ENCODE measurements at regions not wholly inside any gene's neighbourhood (a gene's known extent, or its start where the extent isn't known, plus 50 kb on each side); places are given as distances from the start of the nearest gene placed in this dataset.
"Not testable (repeated sequence)": the region's sequence is repeated elsewhere in the genome, so short reads cannot be mapped to it uniquely, and the experiment has no call there.

DNA sequence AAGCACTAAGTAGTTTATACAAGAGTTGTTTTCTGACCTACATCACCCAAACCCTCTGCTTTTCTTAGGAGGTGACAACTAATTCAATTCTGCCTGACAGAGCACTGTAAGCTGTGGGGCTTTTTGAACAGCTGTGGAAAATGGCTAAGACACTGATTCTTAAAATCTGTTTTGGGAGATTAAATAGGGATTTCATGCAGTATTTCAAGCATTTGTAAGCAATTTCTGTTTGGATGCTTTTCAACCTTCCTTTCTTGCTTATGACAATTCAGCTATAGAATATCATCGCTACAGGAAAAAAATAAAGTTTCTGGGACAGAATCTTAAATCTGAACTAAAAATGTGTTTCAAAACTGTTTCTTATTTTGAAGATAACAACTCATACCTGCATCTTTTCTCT is 459.5 kb downstream of the RAPGEF2 start:
- no peaks in the 10 kb centered on the region for H3K9me3 ChIP-seq (ENCODE audit: control insufficient read depth in 1 of 2, low read length in 2 of 2)
- no peak overlapping the region for H3K27ac ChIP-seq (ENCODE audit: low read length)
- H3K4me1 ChIP-seq (ENCODE audit: control insufficient read depth in 1 of 2, insufficient read depth in 2 of 2, low read length in 2 of 2): no peaks in the 10 kb centered on the region
- no peak overlapping the region for H3K4me3 ChIP-seq (ENCODE audit: low read depth in 1 of 2, low read length in 2 of 2)
- H3K36me3 ChIP-seq (ENCODE audit: control insufficient read depth in 1 of 2, insufficient read depth in 2 of 2, low read length in 2 of 2): no peaks in the 10 kb centered on the region
- H3K27me3 ChIP-seq (ENCODE audit: low read depth, low read length): no peaks in the 10 kb centered on the region

DNA sequence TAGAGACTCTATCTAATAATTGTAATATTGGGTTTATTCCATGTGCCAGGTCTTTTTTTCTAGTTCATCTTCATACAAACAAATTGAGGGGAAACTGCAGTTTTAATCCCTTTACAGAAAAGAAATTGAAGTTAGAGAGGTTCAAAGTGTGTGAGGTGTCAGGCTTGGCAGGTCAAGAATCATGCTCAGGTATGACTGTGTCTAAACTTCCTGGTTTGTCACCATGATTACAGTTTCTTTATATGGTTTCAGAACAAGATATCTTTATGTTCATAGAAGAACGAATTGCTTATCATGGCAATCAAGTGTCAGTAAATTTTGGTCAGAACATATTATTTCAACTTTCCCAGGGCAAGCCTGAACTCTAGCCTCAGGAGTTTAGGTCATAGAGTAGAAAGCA is 460.4 kb downstream of the RAPGEF2 start:
- H3K9me3 ChIP-seq (ENCODE audit: control insufficient read depth in 1 of 2, low read length in 2 of 2): no peaks in the 10 kb centered on the region
- H3K27ac ChIP-seq (ENCODE audit: low read length): no peak overlapping the region
- no peak overlapping the region for H3K4me3 ChIP-seq (ENCODE audit: low read depth in 1 of 2, low read length in 2 of 2)
- no peaks in the 10 kb centered on the region for H3K27me3 ChIP-seq (ENCODE audit: low read depth, low read length)
- H3K36me3 ChIP-seq (ENCODE audit: control insufficient read depth in 1 of 2, insufficient read depth in 2 of 2, low read length in 2 of 2): no peaks in the 10 kb centered on the region
- H3K4me1 ChIP-seq (ENCODE audit: control insufficient read depth in 1 of 2, insufficient read depth in 2 of 2, low read length in 2 of 2): no peaks in the 10 kb centered on the region

DNA sequence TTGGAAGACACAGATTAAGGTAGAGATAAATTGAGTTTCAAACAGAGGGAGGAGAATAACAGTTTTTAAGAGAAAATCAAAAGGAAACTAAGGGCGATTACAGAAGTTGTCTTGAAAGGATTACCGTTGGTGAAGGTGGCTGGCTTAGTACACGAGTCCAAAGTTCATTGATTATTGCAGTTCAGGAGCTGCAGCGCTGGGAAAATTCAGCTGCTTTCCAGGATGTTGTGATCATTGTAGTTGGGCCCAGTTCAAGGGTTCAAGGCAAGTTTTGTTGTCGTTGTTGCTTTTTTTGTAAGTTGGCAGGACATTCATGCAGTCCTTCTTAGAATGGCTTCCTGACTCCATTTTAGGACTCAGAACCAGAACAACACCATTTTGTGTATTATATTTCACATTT is 461.7 kb downstream of the RAPGEF2 start:
- Histone ChIP-seq H3K36me3 (ENCODE audit: control insufficient read depth in 1 of 2, insufficient read depth in 2 of 2, low read length in 2 of 2) (no peaks in the 10 kb centered on the region), H3K27me3 (ENCODE audit: low read depth, low read length) (no peaks in the 10 kb centered on the region), H3K27ac (ENCODE audit: low read length) (no peak overlapping the region), H3K4me1 (ENCODE audit: control insufficient read depth in 1 of 2, insufficient read depth in 2 of 2, low read length in 2 of 2) (no peaks in the 10 kb centered on the region), H3K4me3 (ENCODE audit: low read depth in 1 of 2, low read length in 2 of 2) (no peak overlapping the region), H3K9me3 (ENCODE audit: control insufficient read depth in 1 of 2, low read length in 2 of 2) (no peaks in the 10 kb centered on the region)

DNA sequence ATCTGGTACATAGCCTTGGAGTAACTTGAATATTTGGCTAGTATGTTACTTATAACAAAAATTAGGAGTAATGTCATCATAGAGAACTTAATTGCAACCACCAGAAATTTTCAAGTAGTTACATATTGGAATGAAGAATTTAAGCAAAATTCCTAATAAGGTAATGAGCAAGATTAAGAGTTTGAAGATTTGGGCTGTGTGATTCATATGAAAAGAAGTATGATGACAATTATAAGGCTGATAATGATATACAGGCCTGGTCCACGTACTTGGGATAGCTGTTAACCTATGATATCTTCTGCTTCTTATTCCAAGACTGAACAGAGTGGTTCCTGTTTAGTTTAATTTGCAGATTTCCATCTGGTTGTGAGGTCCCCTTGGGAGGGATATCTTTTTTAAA is 463.9 kb downstream of the RAPGEF2 start:
- Histone ChIP-seq H3K4me3 (ENCODE audit: low read depth in 1 of 2, low read length in 2 of 2) (no peak overlapping the region), H3K4me1 (ENCODE audit: control insufficient read depth in 1 of 2, insufficient read depth in 2 of 2, low read length in 2 of 2) (no peaks in the 10 kb centered on the region), H3K9me3 (ENCODE audit: control insufficient read depth in 1 of 2, low read length in 2 of 2) (peaks cover 3 to 9% of the 10 kb centered on the region in 2 donors), H3K36me3 (ENCODE audit: control insufficient read depth in 1 of 2, insufficient read depth in 2 of 2, low read length in 2 of 2) (no peaks in the 10 kb centered on the region), H3K27ac (ENCODE audit: low read length) (no peak overlapping the region), H3K27me3 (ENCODE audit: low read depth, low read length) (no peaks in the 10 kb centered on the region)

DNA sequence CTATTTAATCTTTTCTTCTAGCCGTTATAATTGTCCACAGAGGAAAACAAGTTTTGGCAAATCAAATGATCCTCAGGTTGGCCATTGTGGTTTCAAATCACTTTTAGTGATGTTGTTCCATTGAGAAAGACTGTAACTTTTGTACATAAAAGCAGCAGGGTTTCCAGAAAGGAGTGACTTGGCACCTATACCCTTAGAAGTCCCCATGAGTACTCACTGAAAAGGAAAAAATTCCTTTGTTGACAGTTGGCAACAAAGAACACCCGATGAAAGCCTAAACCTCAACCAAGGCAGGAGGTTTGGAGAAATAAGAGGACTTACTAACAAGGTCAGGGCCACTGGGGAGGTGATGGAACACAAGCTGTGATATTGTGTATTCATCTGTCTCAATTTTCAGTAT is 474.4 kb downstream of the RAPGEF2 start:
- Histone ChIP-seq H3K9me3 (ENCODE audit: control insufficient read depth in 1 of 2, low read length in 2 of 2) (no peaks in the 10 kb centered on the region), H3K36me3 (ENCODE audit: control insufficient read depth in 1 of 2, insufficient read depth in 2 of 2, low read length in 2 of 2) (no peaks in the 10 kb centered on the region), H3K27ac (ENCODE audit: low read length) (no peak overlapping the region), H3K27me3 (ENCODE audit: low read depth, low read length) (no peaks in the 10 kb centered on the region), H3K4me1 (ENCODE audit: control insufficient read depth in 1 of 2, insufficient read depth in 2 of 2, low read length in 2 of 2) (no peaks in the 10 kb centered on the region), H3K4me3 (ENCODE audit: low read depth in 1 of 2, low read length in 2 of 2) (no peak overlapping the region)

DNA sequence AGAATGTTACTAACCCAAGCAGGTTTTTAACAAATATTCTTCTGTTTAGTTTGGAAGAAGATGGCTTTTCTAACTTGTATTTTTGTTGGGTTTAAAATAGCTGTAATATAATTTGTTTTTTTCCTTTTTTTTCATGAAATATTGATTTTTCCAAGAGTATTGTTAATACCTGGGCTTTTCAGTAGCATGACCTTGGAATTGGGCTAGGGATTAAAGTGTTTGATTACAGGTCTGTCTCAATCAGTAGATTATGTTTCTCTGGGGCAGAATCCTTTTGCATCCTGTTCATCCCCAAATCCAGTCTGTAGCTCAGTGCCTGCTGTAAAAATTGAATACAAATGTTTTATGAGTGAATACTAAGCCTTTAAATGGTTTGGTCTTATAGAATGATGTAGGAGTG is 479.8 kb downstream of the RAPGEF2 start:
- Histone ChIP-seq H3K27me3 (ENCODE audit: low read depth, low read length) (no peaks in the 10 kb centered on the region), H3K9me3 (ENCODE audit: control insufficient read depth in 1 of 2, low read length in 2 of 2) (no peaks in the 10 kb centered on the region), H3K4me1 (ENCODE audit: control insufficient read depth in 1 of 2, insufficient read depth in 2 of 2, low read length in 2 of 2) (no peaks in the 10 kb centered on the region), H3K4me3 (ENCODE audit: low read depth in 1 of 2, low read length in 2 of 2) (no peak overlapping the region), H3K36me3 (ENCODE audit: control insufficient read depth in 1 of 2, insufficient read depth in 2 of 2, low read length in 2 of 2) (no peaks in the 10 kb centered on the region), H3K27ac (ENCODE audit: low read length) (no peak overlapping the region)

DNA sequence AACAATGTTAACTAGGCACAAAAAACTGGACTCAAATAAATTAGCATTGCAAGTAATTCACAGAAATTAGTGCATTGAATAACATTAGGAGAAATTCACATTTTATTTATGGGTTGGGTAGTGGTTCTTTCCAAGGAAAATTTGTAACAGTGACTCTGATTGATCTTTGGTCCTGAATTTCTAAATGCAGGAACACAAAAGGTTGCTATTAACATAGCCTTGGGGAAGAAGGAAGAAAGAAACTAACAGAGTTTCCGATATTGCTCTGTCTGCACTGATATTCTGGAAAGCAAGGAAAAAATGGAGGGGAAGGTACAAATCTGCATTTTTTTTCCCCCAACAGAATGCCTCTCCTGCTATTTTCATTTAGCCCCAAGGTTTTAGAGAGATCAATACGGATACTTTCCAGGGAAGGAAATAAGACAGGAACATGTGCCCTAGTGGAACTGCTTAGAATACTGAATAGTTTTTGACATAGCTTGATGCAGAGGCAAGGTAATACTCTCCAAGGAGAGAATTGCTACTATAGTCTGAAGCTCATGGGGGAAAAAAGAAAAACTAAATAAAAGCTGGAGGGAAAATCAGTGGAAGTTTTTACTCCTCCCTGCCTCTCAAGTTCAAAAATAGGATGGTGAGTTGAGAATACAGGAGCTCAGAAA is 490.1 kb downstream of the RAPGEF2 start:
- H3K4me3 ChIP-seq (ENCODE audit: low read depth in 1 of 2, low read length in 2 of 2): no peak overlapping the region
- H3K27me3 ChIP-seq (ENCODE audit: low read depth, low read length): no peaks in the 10 kb centered on the region
- H3K36me3 ChIP-seq (ENCODE audit: control insufficient read depth in 1 of 2, insufficient read depth in 2 of 2, low read length in 2 of 2): no peaks in the 10 kb centered on the region
- H3K4me1 ChIP-seq (ENCODE audit: control insufficient read depth in 1 of 2, insufficient read depth in 2 of 2, low read length in 2 of 2): no peaks in the 10 kb centered on the region
- no peaks in the 10 kb centered on the region for H3K9me3 ChIP-seq (ENCODE audit: control insufficient read depth in 1 of 2, low read length in 2 of 2)
- H3K27ac ChIP-seq (ENCODE audit: low read length): no peak overlapping the region

DNA sequence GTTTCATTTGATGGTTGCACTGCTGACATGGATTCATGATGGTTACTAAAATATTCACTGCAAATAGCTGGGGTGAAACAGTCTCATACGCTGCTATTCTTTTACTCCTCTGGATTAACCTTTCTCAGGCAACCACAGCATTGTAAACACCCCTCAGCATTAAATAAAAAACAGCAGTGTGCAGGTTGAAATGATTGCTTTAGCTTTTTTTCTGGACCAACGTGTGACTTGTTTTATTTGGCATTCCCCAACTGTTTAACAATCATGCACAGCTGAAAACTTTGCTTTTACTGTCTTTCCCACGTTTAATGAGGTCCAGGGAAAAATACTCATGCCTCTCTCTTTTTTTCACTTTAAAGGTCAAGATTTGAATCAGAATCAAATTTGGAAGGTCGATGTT is 490.8 kb downstream of the RAPGEF2 start:
- no peak overlapping the region for H3K4me3 ChIP-seq (ENCODE audit: low read depth in 1 of 2, low read length in 2 of 2)
- no peaks in the 10 kb centered on the region for H3K4me1 ChIP-seq (ENCODE audit: control insufficient read depth in 1 of 2, insufficient read depth in 2 of 2, low read length in 2 of 2)
- H3K9me3 ChIP-seq (ENCODE audit: control insufficient read depth in 1 of 2, low read length in 2 of 2): no peaks in the 10 kb centered on the region
- H3K36me3 ChIP-seq (ENCODE audit: control insufficient read depth in 1 of 2, insufficient read depth in 2 of 2, low read length in 2 of 2): no peaks in the 10 kb centered on the region
- H3K27me3 ChIP-seq (ENCODE audit: low read depth, low read length): no peaks in the 10 kb centered on the region
- H3K27ac ChIP-seq (ENCODE audit: low read length): no peak overlapping the region

DNA sequence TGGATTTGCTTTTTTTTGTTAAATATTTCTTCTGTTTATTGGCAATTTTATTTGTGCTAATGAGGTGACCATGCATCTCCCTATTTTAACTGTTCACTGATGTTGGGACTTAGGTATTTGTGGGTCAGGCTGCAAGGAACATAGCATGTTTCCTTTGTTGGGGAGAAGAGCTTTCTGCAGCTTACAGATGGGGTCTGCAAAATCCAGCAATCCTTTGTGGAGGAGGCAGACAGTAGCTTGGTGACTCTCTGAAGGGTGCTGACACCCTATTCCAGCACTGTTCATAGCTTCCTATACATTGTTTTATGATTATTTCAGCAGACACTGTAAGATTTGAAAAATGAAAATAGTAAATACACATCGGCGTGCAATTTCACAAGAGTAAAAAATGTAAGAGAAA is 491.7 kb downstream of the RAPGEF2 start:
- Histone ChIP-seq H3K4me3 (ENCODE audit: low read depth in 1 of 2, low read length in 2 of 2) (no peak overlapping the region), H3K9me3 (ENCODE audit: control insufficient read depth in 1 of 2, low read length in 2 of 2) (no peaks in the 10 kb centered on the region), H3K36me3 (ENCODE audit: control insufficient read depth in 1 of 2, insufficient read depth in 2 of 2, low read length in 2 of 2) (no peaks in the 10 kb centered on the region), H3K4me1 (ENCODE audit: control insufficient read depth in 1 of 2, insufficient read depth in 2 of 2, low read length in 2 of 2) (no peaks in the 10 kb centered on the region), H3K27me3 (ENCODE audit: low read depth, low read length) (no peaks in the 10 kb centered on the region), H3K27ac (ENCODE audit: low read length) (no peak overlapping the region)

DNA sequence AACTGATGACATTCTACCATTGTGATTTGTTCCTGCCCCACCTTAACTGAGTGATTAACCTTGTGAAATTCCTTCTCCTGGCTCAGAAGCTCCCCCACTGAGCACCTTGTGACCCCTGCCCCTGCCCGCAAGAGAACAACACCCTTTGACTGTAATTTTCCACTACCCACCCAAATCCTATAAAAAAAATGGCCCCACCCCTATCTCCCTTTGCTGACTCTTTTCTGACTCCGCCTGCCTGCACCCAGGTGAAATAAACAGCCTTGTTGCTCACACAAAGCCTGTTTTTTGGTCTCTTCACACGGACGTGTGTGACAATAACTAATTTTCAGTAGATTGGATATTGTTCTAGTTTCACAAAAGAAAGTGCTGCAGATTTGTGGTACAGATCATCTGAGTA is 492.2 kb downstream of the RAPGEF2 start:
- not testable (repeated sequence) for H3K4me3 ChIP-seq (ENCODE audit: low read depth in 1 of 2, low read length in 2 of 2); H3K27ac ChIP-seq (ENCODE audit: low read length); H3K27me3 ChIP-seq (ENCODE audit: low read depth, low read length); H3K9me3 ChIP-seq (ENCODE audit: control insufficient read depth in 1 of 2, low read length in 2 of 2); H3K36me3 ChIP-seq (ENCODE audit: control insufficient read depth in 1 of 2, insufficient read depth in 2 of 2, low read length in 2 of 2); H3K4me1 ChIP-seq (ENCODE audit: control insufficient read depth in 1 of 2, insufficient read depth in 2 of 2, low read length in 2 of 2)

DNA sequence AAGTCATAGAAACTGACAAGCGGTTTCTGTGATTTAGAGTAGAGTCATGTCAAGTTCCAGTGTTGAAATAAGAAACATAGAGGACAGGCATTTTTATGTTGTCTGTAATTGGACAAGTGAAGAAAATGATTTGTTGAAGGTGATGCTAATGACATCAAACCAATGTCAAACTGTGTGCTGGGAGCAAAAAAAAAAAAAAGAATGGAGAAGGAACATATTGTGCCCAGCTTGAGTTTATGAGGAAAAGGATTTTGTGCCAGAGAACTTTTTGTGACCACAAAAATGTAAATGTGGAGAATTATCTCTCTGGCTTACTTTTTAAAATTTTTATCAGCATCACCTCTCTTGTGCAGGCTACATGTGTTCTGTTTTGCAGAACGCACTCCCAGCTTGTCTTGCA is 495.7 kb downstream of the RAPGEF2 start:
- Histone ChIP-seq H3K4me1 (ENCODE audit: control insufficient read depth in 1 of 2, insufficient read depth in 2 of 2, low read length in 2 of 2) (no peaks in the 10 kb centered on the region), H3K27me3 (ENCODE audit: low read depth, low read length) (no peaks in the 10 kb centered on the region), H3K9me3 (ENCODE audit: control insufficient read depth in 1 of 2, low read length in 2 of 2) (no peaks in the 10 kb centered on the region), H3K4me3 (ENCODE audit: low read depth in 1 of 2, low read length in 2 of 2) (no peak overlapping the region), H3K27ac (ENCODE audit: low read length) (no peak overlapping the region), H3K36me3 (ENCODE audit: control insufficient read depth in 1 of 2, insufficient read depth in 2 of 2, low read length in 2 of 2) (no peaks in the 10 kb centered on the region)

DNA sequence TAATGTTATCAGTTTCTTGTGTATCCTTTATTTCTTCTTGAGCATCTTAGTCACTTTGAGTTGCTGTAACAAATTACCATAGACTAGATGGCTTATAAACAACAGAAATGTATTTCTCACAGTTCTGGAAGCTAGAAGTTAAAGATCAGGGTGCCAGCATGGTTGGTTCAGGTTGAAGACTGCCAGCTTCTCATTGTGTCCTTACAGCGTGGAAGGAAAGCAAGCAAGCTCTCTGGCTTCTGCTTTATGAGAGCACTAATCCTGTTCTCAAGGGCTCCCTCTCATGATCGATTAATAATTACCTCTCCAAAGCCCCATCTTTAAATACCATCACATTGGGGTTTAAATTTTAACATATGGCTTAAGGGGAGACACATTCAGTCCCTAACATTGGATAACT is 497.2 kb downstream of the RAPGEF2 start:
- Histone ChIP-seq H3K9me3 (ENCODE audit: control insufficient read depth in 1 of 2, low read length in 2 of 2) (no peaks in the 10 kb centered on the region), H3K4me3 (ENCODE audit: low read depth in 1 of 2, low read length in 2 of 2) (no peak overlapping the region), H3K36me3 (ENCODE audit: control insufficient read depth in 1 of 2, insufficient read depth in 2 of 2, low read length in 2 of 2) (no peaks in the 10 kb centered on the region), H3K4me1 (ENCODE audit: control insufficient read depth in 1 of 2, insufficient read depth in 2 of 2, low read length in 2 of 2) (no peaks in the 10 kb centered on the region), H3K27ac (ENCODE audit: low read length) (no peak overlapping the region), H3K27me3 (ENCODE audit: low read depth, low read length) (no peaks in the 10 kb centered on the region)
